B cell (primary cell): ENCODE measurements at regions not wholly inside any gene's neighbourhood (a gene's known extent, or its start where the extent isn't known, plus 50 kb on each side); places are given as distances from the start of the nearest gene placed in this dataset.

Experiments
- ATAC-seq: fragments of 200-7000 bp; cut with Tn5 transposase; one replicate; pipeline ENCODE4 v1.10.0; 2021; ENCODE audit warnings: low read depth, mild to moderate bottlenecking, moderate number of reproducible peaks, moderate library complexity
- CTCF ChIA-PET: fragments of 350-600 bp; sonication (Branson Sonifier 250); formaldehyde crosslinking; loops from one replicate; lab custom pipeline; 2021; ENCODE audit warnings: antibody characterized with exemption, inconsistent platforms; lab: Charles Lee
- POLR2A ChIA-PET: fragments of 350-600 bp; sonication (Branson Sonifier 250); formaldehyde crosslinking; loops from one replicate; lab custom pipeline; 2021; ENCODE audit warnings: antibody characterized with exemption; lab: Charles Lee
- DNase-seq: peaks from one replicate; pipeline ENCODE4 v3.0.0; 2013
- H2AFZ ChIP-seq: 2 replicates; pipeline ENCODE4 v1.6.1; 2012; ENCODE audit warnings: mild to moderate bottlenecking, low read depth, low read length; ENCODE audit not compliant: insufficient read depth, poor library complexity, severe bottlenecking
- H3K27ac ChIP-seq, 2 donors: 1 replicate in 1 of 2; 2 replicates in 1 of 2; pipeline ENCODE4 v1.5.1; 2012 to 2013; ENCODE audit warnings: low read length in 2 of 2, mild to moderate bottlenecking in 2 of 2, moderate library complexity in 1 of 2
- H3K27me3 ChIP-seq, 4 experiments: fragments of 200-600 bp in 1 of 4; sonication (generic) in 1 of 4; replicated peaks in 1 of 4; 1 replicate in 2 of 4; 2 replicates in 2 of 4; pipeline versions ENCODE4 v1.6.1 to v1.7.0; 2013 to 2016; ENCODE audit warnings: low read length in 3 of 4, mild to moderate bottlenecking in 2 of 4, mixed read lengths in 1 of 4, moderate library complexity in 1 of 4; ENCODE audit not compliant: insufficient read depth in 4 of 4, control insufficient read depth in 3 of 4; ENCODE audit errors: control extremely low read depth in 1 of 4
- H3K36me3 ChIP-seq, 2 experiments: replicated peaks in 1 of 2; 1 replicate in 1 of 2; 2 replicates in 1 of 2; pipeline versions ENCODE4 v1.6.1 to v1.7.1; 2013; ENCODE audit warnings: low read length in 1 of 2; ENCODE audit not compliant: insufficient read depth in 2 of 2, control insufficient read depth in 1 of 2; ENCODE audit errors: control extremely low read depth in 1 of 2, extremely low read depth in 1 of 2
- H3K4me1 ChIP-seq, 2 donors: fragments of 200-600 bp in 1 of 2; sonication (generic) in 1 of 2; 1 replicate in 1 of 2; 2 replicates in 1 of 2; pipeline versions ENCODE4 v1.5.1 to v1.6.1; 2013 to 2017; ENCODE audit warnings: low read length in 2 of 2; ENCODE audit not compliant: control insufficient read depth in 2 of 2, insufficient read depth in 2 of 2
- H3K4me2 ChIP-seq: replicated peaks from 2 replicates; pipeline ENCODE3; 2012; ENCODE audit warnings: mild to moderate bottlenecking, low read depth, low read length; ENCODE audit not compliant: poor library complexity, severe bottlenecking
- H3K4me3 ChIP-seq, 5 experiments: fragments of 200-600 bp in 1 of 5; sonication (generic) in 1 of 5; 1 replicate in 3 of 5; 2 replicates in 2 of 5; pipeline versions ENCODE4 v1.5.1 to v1.7.0; 2011 to 2016; ENCODE audit warnings: low read length in 4 of 5, mild to moderate bottlenecking in 4 of 5, low read depth in 2 of 5, control low read depth in 1 of 5, moderate library complexity in 1 of 5; ENCODE audit not compliant: insufficient read depth in 1 of 5; ENCODE audit errors: control extremely low read depth in 1 of 5, extremely low read depth in 1 of 5
- H3K79me2 ChIP-seq: fragments of 200-600 bp; sonication (generic); one replicate; pipeline ENCODE4 v1.6.0; 2016; ENCODE audit warnings: low read length; ENCODE audit not compliant: control insufficient read depth, insufficient read depth
- H3K9ac ChIP-seq: fragments of 200-600 bp; sonication (generic); 2 replicates; pipeline ENCODE4 v1.6.1; 2017; ENCODE audit warnings: mild to moderate bottlenecking, low read length, moderate library complexity
- H3K9me3 ChIP-seq, 3 donors: one replicate each; pipeline versions ENCODE4 v1.6.1 to v1.7.1; 2013; ENCODE audit warnings: low read length in 2 of 3; ENCODE audit not compliant: control insufficient read depth in 2 of 3, insufficient read depth in 1 of 3; ENCODE audit errors: control extremely low read depth in 1 of 3
- H4K20me1 ChIP-seq: 2 replicates; pipeline ENCODE4 v1.6.0; 2012; ENCODE audit warnings: mild to moderate bottlenecking, low read length; ENCODE audit not compliant: insufficient read depth, control insufficient read depth, poor library complexity, severe bottlenecking
- H3K27ac Mint-ChIP-seq: one replicate; pipeline ENCODE4 v1.8.0; 2021; ENCODE audit warnings: mixed read lengths
- H3K27me3 Mint-ChIP-seq: one replicate; pipeline ENCODE4 v1.8.0; 2021; ENCODE audit warnings: mixed read lengths
- H3K4me1 Mint-ChIP-seq: one replicate; pipeline ENCODE4 v1.8.0; 2021; ENCODE audit warnings: mixed read lengths
- H3K4me3 Mint-ChIP-seq: one replicate; pipeline ENCODE4 v1.8.0; 2021; ENCODE audit warnings: mixed read lengths
- H3K9me3 Mint-ChIP-seq: one replicate; pipeline ENCODE4 v1.8.0; 2022; ENCODE audit warnings: mixed read lengths; ENCODE audit not compliant: insufficient read depth
- CTCF ChIP-seq: fragments of 200-600 bp; IDR thresholded peaks from one replicate; pipeline ENCODE4 v1.8.0; 2022; ENCODE audit warnings: antibody characterized with exemption, mild to moderate bottlenecking
- EZH2 ChIP-seq: IDR thresholded peaks from 2 replicates; pipeline ENCODE4 v1.6.1; 2012; ENCODE audit warnings: borderline replicate concordance, low read depth, mild to moderate bottlenecking, moderate library complexity, low read length; ENCODE audit not compliant: insufficient read depth, poor library complexity, severe bottlenecking
- WGBS: methylation state at CpG from one replicate; pipeline ENCODE4 v1.1.5; 2013; ENCODE audit warnings: missing lambda C conversion rate; ENCODE audit not compliant: insufficient coverage; 5-methylcytosine and 5-hydroxymethylcytosine counted together
- intact Hi-C: fragments of 100-400 bp; cut with micrococcal nuclease; formaldehyde crosslinking; loops from one replicate; pipeline ENCODE4 v1.10.0; 2022

GRCh38 chr10:128472196-128472595, 346.0 kb upstream of the MKI67 start:
- ChIA-PET CTCF (no interaction called here), POLR2A (no interaction called here)
- Histone ChIP-seq H3K27me3 (no peaks in the 10 kb centered on the region), H3K4me2 (no peak overlapping the region), H2AFZ (no peak overlapping the region), H4K20me1 (no peaks in the 10 kb centered on the region), H3K36me3 (no peaks in the 10 kb centered on the region), H3K4me1 (no peaks in the 10 kb centered on the region), H3K9ac (no peak overlapping the region), H3K9me3 (peaks cover 0 to 17% (median 0%) of the 10 kb centered on the region in 3 donors), H3K79me2 (no peaks in the 10 kb centered on the region), H3K4me3 (no peak overlapping the region), H3K27ac (no peak overlapping the region)
- Mint-ChIP-seq H3K9me3 (no peaks in the 10 kb centered on the region), H3K4me1 (no peaks in the 10 kb centered on the region), H3K27me3 (no peaks in the 10 kb centered on the region), H3K27ac (no peak overlapping the region), H3K4me3 (no peak overlapping the region)
- intact Hi-C loops, result no loop called here
- WGBS, result 92% methylated on average over 8 of the region's 11 CpGs
- TF ChIP-seq CTCF (no peak), EZH2 (no peak)
- no peak for DNase-seq
- no peak for ATAC-seq

GRCh38 chr10:128473396-128473795, 347.2 kb upstream of the MKI67 start:
- no peak overlapping the region for H2AFZ ChIP-seq
- ChIA-PET CTCF (no interaction called here), POLR2A (no interaction called here)
- no peak for DNase-seq
- Mint-ChIP-seq H3K4me3 (no peak overlapping the region), H3K9me3 (no peaks in the 10 kb centered on the region), H3K27me3 (no peaks in the 10 kb centered on the region), H3K4me1 (no peaks in the 10 kb centered on the region), H3K27ac (no peak overlapping the region)
- no peaks in the 10 kb centered on the region for H4K20me1 ChIP-seq
- peaks cover 0 to 15% (median 0%) of the 10 kb centered on the region in 3 donors for H3K9me3 ChIP-seq
- no peaks in the 10 kb centered on the region for H3K4me1 ChIP-seq
- H3K79me2 ChIP-seq, result no peaks in the 10 kb centered on the region
- 82% methylated on average over 10 of the region's 11 CpGs for WGBS
- no peaks in the 10 kb centered on the region for H3K27me3 ChIP-seq
- no peak for TF ChIP-seq EZH2
- no peak for TF ChIP-seq CTCF
- ATAC-seq, result no peak
- no peak overlapping the region for H3K9ac ChIP-seq
- no peaks in the 10 kb centered on the region for H3K36me3 ChIP-seq
- no peak overlapping the region for H3K4me3 ChIP-seq
- H3K4me2 ChIP-seq, result no peak overlapping the region
- H3K27ac ChIP-seq, result no peak overlapping the region
- intact Hi-C loops, result no loop called here
